Ishikawa (cell line): ENCODE measurements at regions not wholly inside any gene's neighbourhood (a gene's known extent, or its start where the extent isn't known, plus 50 kb on each side); places are given as distances from the start of the nearest gene placed in this dataset.

Experiments
- CEBPB ChIP-seq: IDR thresholded peaks from 2 replicates; pipeline ENCODE4 v1.6.1; 2012
- CREB1 ChIP-seq: IDR thresholded peaks from 2 replicates; pipeline ENCODE4 v1.6.1; 2012; ENCODE audit warnings: low read depth
- EGR1 ChIP-seq: IDR thresholded peaks from 2 replicates; pipeline ENCODE4 v1.6.1; 2012
- EP300 ChIP-seq: IDR thresholded peaks from 2 replicates; pipeline ENCODE4 v1.6.1; 2012; ENCODE audit warnings: borderline replicate concordance
- FOXM1 ChIP-seq: IDR thresholded peaks from 2 replicates; pipeline ENCODE4 v1.6.1; 2012; ENCODE audit warnings: low read depth, borderline replicate concordance
- MAX ChIP-seq: IDR thresholded peaks from 2 replicates; pipeline ENCODE4 v1.6.1; 2012
- NFIC ChIP-seq: IDR thresholded peaks from 2 replicates; pipeline ENCODE4 v1.6.1; 2012
- RAD21 ChIP-seq: IDR thresholded peaks from 2 replicates; pipeline ENCODE4 v1.6.1; 2012; ENCODE audit warnings: low read depth
- REST ChIP-seq: IDR thresholded peaks from 2 replicates; pipeline ENCODE4 v1.6.1; 2012; ENCODE audit warnings: low read depth, mild to moderate bottlenecking
- TAF1 ChIP-seq: IDR thresholded peaks from 2 replicates; pipeline ENCODE4 v1.6.1; 2012; ENCODE audit warnings: low read depth, mild to moderate bottlenecking
- TCF12 ChIP-seq: IDR thresholded peaks from 2 replicates; pipeline ENCODE4 v1.6.1; 2012; ENCODE audit warnings: low read depth
- TEAD4 ChIP-seq: IDR thresholded peaks from 2 replicates; pipeline ENCODE4 v1.6.1; 2012
- USF1 ChIP-seq: IDR thresholded peaks from 2 replicates; pipeline ENCODE4 v1.6.1; 2012
- YY1 ChIP-seq: IDR thresholded peaks from 2 replicates; pipeline ENCODE4 v1.6.1; 2012; ENCODE audit warnings: low read depth
- ZBTB7A ChIP-seq: IDR thresholded peaks from 2 replicates; pipeline ENCODE4 v1.6.1; 2012; ENCODE audit warnings: low read depth

GRCh38 chr22:26998716-26999115 lies 341.3 kb downstream of the MIAT start:
- TF ChIP-seq RAD21 (no peak), CREB1 (no peak), YY1 (no peak), ZBTB7A (no peak), MAX (no peak), USF1 (no peak), EGR1 (no peak), TCF12 (no peak), TEAD4 (no peak), FOXM1 (no peak), REST (no peak), EP300 (no peak), TAF1 (no peak), NFIC (no peak)

GRCh38 chr22:27003297-27003696 lies 345.9 kb downstream of the MIAT start:
- TF ChIP-seq TEAD4 (no peak), CEBPB (no peak), EGR1 (no peak), MAX (no peak), TAF1 (no peak), EP300 (no peak), TCF12 (no peak), ZBTB7A (no peak)

GRCh38 chr22:27004434-27004833 lies 347.0 kb downstream of the MIAT start:
- no peak for TF ChIP-seq EGR1
- TF ChIP-seq NFIC, result no peak
- TF ChIP-seq CEBPB, result no peak
- no peak for TF ChIP-seq RAD21
- TF ChIP-seq REST, result no peak
- TF ChIP-seq MAX, result no peak
- no peak for TF ChIP-seq TCF12
- no peak for TF ChIP-seq CREB1
- TF ChIP-seq ZBTB7A, result no peak
- TF ChIP-seq TAF1, result no peak
- TF ChIP-seq FOXM1, result no peak
- TF ChIP-seq YY1, result no peak
- TF ChIP-seq EP300, result no peak
- no peak for TF ChIP-seq TEAD4
- TF ChIP-seq USF1, result no peak

- TF ChIP-seq FOXM1 (no peak), TAF1 (no peak), YY1 (no peak), RAD21 (no peak), USF1 (no peak), EP300 (no peak), REST (no peak), TCF12 (no peak), ZBTB7A (no peak), TEAD4 (no peak), EGR1 (no peak), MAX (no peak), CREB1 (no peak), NFIC (no peak), CEBPB (no peak)
Measured at GRCh38 chr22:27008454-27008853, 351.1 kb downstream of the MIAT start.
